ENCODE measurements at regions not wholly inside any gene's neighbourhood (a gene's known extent, or its start where the extent isn't known, plus 50 kb on each side); places are given as distances from the start of the nearest gene placed in this dataset.

GRCh38 chr22:49146511-49146910 is 681.2 kb downstream of the BRD1 start:
- no peak for DNase-seq

- no peak for DNase-seq
Measured at GRCh38 chr22:49143812-49144211, 683.9 kb downstream of the BRD1 start.

GRCh38 chr22:49142891-49143290 is 684.8 kb downstream of the BRD1 start:
- DNase-seq: no peak

GRCh38 chr22:49142296-49142695 is 685.4 kb downstream of the BRD1 start:
- no peak for DNase-seq

- no peak for DNase-seq
Measured at GRCh38 chr22:49141761-49142160, 685.9 kb downstream of the BRD1 start.

- DNase-seq: no peak
Measured at GRCh38 chr22:49140911-49141665, 686.6 kb downstream of the BRD1 start.

- no peak for DNase-seq
Measured at GRCh38 chr22:49139492-49140151, 688.1 kb downstream of the BRD1 start.

GRCh38 chr22:49138250-49138790 is 689.4 kb downstream of the BRD1 start:
- no peak for DNase-seq

GRCh38 chr22:49137206-49137840 is 690.4 kb downstream of the BRD1 start:
- DNase-seq: no peak

- DNase-seq: no peak
Measured at GRCh38 chr22:49136816-49137180, 690.9 kb downstream of the BRD1 start.

GRCh38 chr22:49136041-49136815 is 691.4 kb downstream of the BRD1 start:
- no peak for DNase-seq

GRCh38 chr22:49134076-49134475 is 693.6 kb downstream of the BRD1 start:
- no peak for DNase-seq

- DNase-seq: no peak
Measured at GRCh38 chr22:49133541-49133940, 694.1 kb downstream of the BRD1 start.

GRCh38 chr22:49132009-49132408 is 695.7 kb downstream of the BRD1 start:
- no peak for DNase-seq

GRCh38 chr22:49129736-49130135 is 697.9 kb downstream of the BRD1 start:
- DNase-seq: no peak

GRCh38 chr22:49128874-49129273 is 698.8 kb downstream of the BRD1 start:
- DNase-seq: no peak

- no peak for DNase-seq
Measured at GRCh38 chr22:49124608-49125007, 703.1 kb downstream of the BRD1 start.

- DNase-seq: no peak
Measured at GRCh38 chr22:49123621-49124192, 704.0 kb downstream of the BRD1 start.

GRCh38 chr22:49119551-49119952 is 708.1 kb downstream of the BRD1 start:
- DNase-seq: no peak

- no peak for DNase-seq
Measured at GRCh38 chr22:49118065-49118464, 709.6 kb downstream of the BRD1 start.

GRCh38 chr22:49117486-49117885 is 710.2 kb downstream of the BRD1 start:
- DNase-seq: no peak

- DNase-seq: no peak
Measured at GRCh38 chr22:49116486-49117120, 711.1 kb downstream of the BRD1 start.

All from hematopoietic multipotent progenitor cell treated with erythropoietin and hydrocortisone succinate and interleukin-3 and kit ligand, for 6 days (in vitro differentiated cells).